ENCODE measurements at regions not wholly inside any gene's neighbourhood (a gene's known extent, or its start where the extent isn't known, plus 50 kb on each side); places are given as distances from the start of the nearest gene placed in this dataset.

GRCh38 chr3:42037318-42037945 is 53.7 kb upstream of the TRAK1 start:
- no peak for DNase-seq (ENCODE audit: low read depth in 2 of 2)

DNA sequence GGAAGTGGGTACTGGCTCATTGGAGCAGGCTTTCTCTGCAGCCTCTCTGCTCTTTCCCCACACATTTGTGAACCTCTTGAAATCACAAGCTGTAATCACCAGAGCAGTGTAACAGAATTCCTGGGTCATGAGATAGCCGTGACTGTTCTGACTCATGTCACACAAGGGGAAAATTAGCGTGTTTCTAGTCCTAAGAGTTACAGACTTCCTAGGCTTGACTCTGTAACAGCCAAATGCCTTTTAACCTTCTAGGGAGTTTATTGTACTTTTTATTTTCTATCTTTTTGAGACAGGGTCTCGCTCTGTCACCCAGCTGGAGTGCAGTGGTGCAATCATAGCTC is 54.7 kb upstream of the TRAK1 start:
- peak; percentile 79 to 81 for DNase-seq (ENCODE audit: low read depth in 2 of 2)

GRCh38 chr3:42035816-42036482 is 55.2 kb upstream of the TRAK1 start:
- no peak for DNase-seq (ENCODE audit: low read depth in 2 of 2)

DNA sequence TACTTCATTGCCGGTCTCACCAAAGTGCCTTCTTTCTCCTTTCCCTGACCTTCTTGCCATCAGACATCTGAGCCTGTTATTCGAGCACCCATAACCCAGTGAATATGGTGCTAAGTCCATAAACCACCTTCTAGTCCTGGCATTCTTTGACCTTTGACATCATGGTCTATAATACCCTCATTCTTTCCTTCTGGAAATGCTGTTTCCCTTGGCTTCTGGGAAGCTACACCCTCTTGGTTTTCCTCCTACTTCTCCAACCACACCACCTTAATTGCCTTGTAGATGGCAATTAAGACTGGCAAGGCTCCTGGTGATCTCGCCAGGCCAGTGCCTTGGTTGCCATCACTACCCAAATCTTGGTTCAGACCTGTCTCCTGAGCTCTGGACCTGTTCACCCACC is 56.1 kb upstream of the TRAK1 start:
- DNase-seq (ENCODE audit: low read depth in 2 of 2) = no peak

DNA sequence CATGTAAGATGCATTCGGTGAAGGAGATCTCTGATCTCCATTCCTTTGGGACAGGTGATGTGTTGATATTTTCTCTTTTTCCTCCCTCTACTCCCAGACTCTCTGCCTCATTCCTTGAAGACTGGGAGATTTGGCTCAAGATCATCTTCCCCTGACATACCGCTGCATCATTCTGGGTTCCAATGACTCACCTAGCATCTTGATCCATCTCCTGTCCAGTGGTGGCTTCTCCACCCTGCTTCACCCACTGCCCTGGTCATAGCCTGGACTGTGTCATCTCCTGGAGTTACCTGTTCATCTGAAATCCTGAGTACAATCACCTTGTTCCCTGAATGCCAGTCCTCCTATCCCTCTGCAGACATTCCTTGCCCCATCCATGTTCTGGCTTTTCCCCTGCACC is 57.4 kb upstream of the TRAK1 start:
- DNase-seq (ENCODE audit: low read depth in 2 of 2) = no peak

GRCh38 chr3:42032693-42033349 is 58.3 kb upstream of the TRAK1 start:
- peak; percentile 76 for DNase-seq (ENCODE audit: low read depth in 2 of 2)

DNA sequence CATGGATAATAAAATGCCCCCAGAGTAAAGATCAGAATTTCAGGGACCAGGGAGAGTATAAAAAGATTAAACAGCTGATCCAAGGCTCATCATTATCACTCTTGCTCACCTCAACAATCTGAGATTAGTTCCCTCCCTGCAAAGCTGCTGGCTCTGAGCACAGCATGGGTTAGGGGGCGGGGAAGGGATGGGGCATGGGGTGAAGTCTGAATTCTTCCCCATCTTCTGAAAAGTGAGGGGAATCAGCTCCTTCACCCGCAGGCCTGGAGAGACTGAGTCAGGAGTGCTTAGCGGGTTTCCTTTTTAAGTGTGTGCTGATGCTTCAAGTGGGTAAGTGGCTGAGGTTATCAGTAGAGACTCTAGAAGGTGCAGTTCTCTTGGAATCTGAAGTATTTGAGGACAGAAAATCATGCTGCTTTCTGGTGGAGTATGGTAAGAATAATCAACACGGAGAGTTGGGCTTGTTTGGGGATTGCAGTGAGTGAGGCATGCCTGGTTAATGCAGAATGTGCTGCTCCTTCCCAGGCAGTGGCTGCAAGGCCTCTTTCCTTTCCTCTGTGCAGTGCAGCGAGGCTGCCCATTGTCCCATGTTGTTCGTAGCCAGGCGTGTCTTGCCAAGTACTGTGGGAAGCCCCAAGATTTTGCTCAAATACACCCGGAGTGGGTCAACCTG is 59.2 kb upstream of the TRAK1 start:
- DNase-seq (ENCODE audit: low read depth in 2 of 2) = no peak

GRCh38 chr3:42028474-42028873 is 62.7 kb upstream of the TRAK1 start:
- DNase-seq (ENCODE audit: low read depth in 2 of 2) = no peak

- no peak for DNase-seq (ENCODE audit: low read depth in 2 of 2)
These were observed 63.6 kb upstream of the TRAK1 start for GRCh38 chr3:42027571-42027970.

- peak; percentile 93 to 94 for DNase-seq (ENCODE audit: low read depth in 2 of 2)
These were observed 63.7 kb upstream of the ULK4 start for GRCh38 chr3:42025370-42026138.

- DNase-seq (ENCODE audit: low read depth in 2 of 2) = no peak
These were observed 62.9 kb upstream of the ULK4 start for GRCh38 chr3:42024591-42025351.

- DNase-seq (ENCODE audit: low read depth in 2 of 2) = no peak
These were observed 61.5 kb upstream of the ULK4 start for GRCh38 chr3:42023380-42023779.

DNA sequence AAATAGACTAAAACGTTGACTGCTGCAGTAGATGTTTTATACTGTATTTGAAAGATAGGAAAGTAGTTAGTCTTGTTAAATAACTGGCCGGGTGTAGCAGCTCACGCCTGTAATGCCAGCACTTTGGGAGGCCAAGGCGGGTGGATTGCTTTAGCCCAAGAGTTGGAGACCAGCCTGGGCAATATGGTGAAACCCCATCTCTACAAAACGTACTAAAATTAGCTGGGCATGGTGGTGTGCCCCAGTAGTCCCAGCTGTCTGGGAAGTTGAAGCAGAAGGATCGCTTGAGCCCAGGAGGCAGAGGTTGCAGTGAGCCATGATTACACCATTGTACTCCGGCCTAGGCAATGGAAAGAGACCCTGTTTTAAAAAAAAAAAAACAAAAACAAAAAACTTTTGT is 60.5 kb upstream of the ULK4 start:
- DNase-seq (ENCODE audit: low read depth in 2 of 2) = no peak

- DNase-seq (ENCODE audit: low read depth in 2 of 2) = no peak
These were observed 58.9 kb upstream of the ULK4 start for GRCh38 chr3:42020684-42021307.

DNA sequence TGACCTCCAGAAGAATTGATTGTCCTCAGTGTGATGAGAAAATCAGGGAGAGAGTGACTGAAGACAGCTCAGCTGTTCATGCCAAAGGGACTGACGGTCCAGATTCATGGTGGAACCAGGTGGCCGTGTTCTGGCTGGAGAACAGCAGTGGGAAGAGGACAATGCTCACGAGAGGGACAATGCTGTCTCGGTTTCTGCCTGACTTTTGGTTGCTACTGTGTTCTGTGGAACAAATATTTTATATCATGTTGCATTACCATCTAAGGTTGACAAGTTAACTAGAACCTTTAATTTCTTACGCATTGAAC is 58.0 kb upstream of the ULK4 start:
- DNase-seq (ENCODE audit: low read depth in 2 of 2) = no peak

DNA sequence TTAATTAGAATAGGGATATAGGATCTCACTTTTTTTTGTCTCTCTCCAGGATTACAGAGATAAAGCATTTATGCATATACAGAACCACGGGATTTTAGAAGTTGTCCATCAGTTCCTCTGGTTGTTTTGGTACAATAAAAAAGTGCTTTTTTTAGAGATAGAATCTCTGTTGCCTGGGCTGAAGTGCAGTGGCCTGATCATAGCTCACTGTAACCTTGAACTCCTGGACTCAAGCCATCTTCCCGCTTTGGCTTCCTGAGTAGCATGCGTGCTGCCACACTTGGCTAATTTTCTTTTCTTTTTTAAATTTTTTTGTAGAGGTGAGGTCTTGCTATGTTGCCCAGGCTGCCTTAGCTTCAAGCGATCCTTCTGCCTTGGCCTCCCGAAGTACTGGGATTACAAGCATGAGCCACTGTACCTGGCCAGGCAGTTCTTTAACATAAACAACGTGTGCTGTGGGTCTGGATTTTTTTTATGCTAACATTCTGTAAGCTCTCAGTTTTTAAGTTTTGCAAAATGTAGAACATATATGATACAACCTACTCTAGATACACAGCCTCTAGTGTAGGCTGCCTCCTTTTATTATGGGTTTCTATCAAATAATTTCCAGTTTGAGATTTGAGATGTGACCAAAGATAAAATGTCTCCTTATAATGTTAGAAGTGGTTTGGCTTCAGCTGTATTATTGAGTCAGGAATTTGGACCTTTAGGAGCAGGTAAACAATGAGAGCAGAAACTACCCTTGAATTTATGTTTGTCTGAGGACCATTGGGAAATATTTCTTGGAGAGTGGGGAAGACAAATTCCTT is 57.4 kb upstream of the ULK4 start:
- DNase-seq (ENCODE audit: low read depth in 2 of 2) = no peak

GRCh38 chr3:42014921-42015533 is 53.1 kb upstream of the ULK4 start:
- DNase-seq (ENCODE audit: low read depth in 2 of 2) = no peak

DNA sequence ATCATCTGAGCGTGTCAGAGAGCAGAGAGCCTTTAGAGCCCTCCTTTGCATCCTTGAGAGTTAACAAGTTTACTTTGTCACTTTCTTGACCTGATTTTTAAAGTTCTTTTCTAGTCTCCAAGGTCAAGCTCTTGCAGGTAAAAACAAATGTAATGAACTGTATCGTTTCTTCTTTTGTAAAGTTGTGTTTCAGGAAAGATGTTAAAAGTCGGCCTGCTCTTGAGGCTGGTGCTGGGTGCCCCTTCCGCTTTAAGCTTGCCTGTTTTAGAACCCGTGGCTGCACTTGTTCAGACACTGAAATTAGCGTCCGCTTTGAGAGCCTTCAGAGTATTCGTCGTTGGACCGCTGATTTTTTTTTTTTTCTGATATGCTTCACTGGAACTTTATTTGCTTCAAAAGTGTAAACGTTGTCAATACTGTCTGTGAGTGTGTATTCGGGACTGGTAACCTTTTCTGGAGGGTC is 52.6 kb upstream of the ULK4 start:
- no peak for DNase-seq (ENCODE audit: low read depth in 2 of 2)

DNA sequence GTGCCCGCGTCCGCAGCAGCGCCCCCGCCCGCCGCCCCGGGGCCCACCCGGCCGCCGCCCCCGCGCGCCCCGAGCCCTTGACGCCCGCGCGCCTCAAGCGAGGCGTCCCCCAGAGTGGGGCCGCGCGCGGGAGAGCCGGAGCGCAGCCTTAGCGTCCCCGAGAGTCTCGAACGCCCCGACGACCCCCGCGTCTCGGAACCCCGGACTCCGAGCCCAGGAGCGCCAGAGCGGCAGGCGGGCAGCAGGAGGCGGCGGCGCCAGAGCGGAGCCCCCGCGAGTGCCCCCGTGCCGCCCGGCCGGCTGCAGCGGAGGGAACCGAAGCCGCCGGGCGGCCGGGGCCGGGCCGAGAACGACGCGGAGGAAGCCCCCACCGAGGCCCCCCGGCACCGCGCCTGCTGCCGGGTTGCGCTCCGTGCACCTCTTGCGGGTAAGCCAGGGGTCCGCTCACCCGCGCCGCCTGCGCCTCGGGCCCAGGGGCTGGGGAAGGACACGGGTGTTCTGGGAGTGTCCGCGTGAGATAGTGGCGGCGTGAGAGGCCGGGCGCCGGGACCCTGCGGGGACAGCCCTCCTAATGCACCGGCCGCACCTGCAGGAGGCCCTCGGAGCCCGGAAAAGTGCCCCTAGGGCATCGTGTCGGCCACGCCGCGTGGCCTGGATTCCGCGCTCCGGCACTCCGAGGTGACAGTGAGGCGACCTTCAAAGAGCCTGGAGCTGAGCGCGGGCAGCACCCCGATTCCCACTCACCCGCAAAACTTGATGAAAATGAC is 52.0 kb upstream of the ULK4 start:
- DNase-seq (ENCODE audit: low read depth in 2 of 2) = no peak
